K562 (cell line): ENCODE measurements at regions not wholly inside any gene's neighbourhood (a gene's known extent, or its start where the extent isn't known, plus 50 kb on each side); places are given as distances from the start of the nearest gene placed in this dataset.

Experiments
- ATAC-seq: fragments of 200-7000 bp; cut with Tn5 transposase; 3 replicates; pipeline ENCODE4 v1.9.1; 2020; ENCODE audit warnings: moderate library complexity
- BruUV-seq: library from RNA; stranded (reverse); fragments of 400-500 nt; replicated peaks from 2 replicates; lab custom pipeline; 2021; lab: Mats Ljungman, UMichigan
- CTCF ChIA-PET: fragments of 300-600 bp; formaldehyde crosslinking; extraction: SDS; loops from one replicate; lab custom pipeline; 2021; ENCODE audit warnings: low intra/inter-chr PET ratio; lab: Yijun Ruan, JAX
- POLR2A ChIA-PET: fragments of 300-600, 350-650 bp; sonication (Branson Sonifier 250); formaldehyde crosslinking; extraction: SDS; loops from one replicate; lab custom pipeline; 2021; ENCODE audit warnings: antibody characterized with exemption, inconsistent platforms; lab: Yijun Ruan, JAX
- DNase-seq, 4 experiments: peaks; one replicate each; pipeline versions ENCODE4 v3.0.0 to v3.0.0-alpha.2; 2011 to 2018; ENCODE audit warnings: low spot score in 3 of 4, mixed read lengths in 3 of 4; ENCODE audit errors: extremely low read depth in 1 of 4
- FAIRE-seq: peaks from 2 replicates; lab custom pipeline; 2011; peaks lifted over from hg19 to GRCh38; lab: Jason Lieb, UNC
- H2AFZ ChIP-seq: 2 replicates; pipeline ENCODE4 v1.6.0; 2011; ENCODE audit warnings: low read depth, low read length, control low read depth, inconsistent platforms
- H3K27ac ChIP-seq: fragments of 200-600 bp; 3 replicates; pipeline ENCODE4 v1.8.0; 2011; ENCODE audit warnings: low read depth, mild to moderate bottlenecking, control low read depth, inconsistent platforms, low read length, moderate library complexity, mixed read lengths; ENCODE audit errors: extremely low read depth
- H3K27me3 ChIP-seq, 2 experiments: fragments of 300-600 bp in 1 of 2; 2 replicates in 1 of 2; 3 replicates in 1 of 2; pipeline versions ENCODE4 v1.6.0 to v1.8.0; 2011; ENCODE audit warnings: inconsistent platforms in 2 of 2, low read length in 2 of 2, mild to moderate bottlenecking in 1 of 2, mixed read lengths in 1 of 2, moderate library complexity in 1 of 2; ENCODE audit not compliant: control insufficient read depth in 2 of 2, insufficient read depth in 2 of 2
- H3K36me3 ChIP-seq: fragments of 300-600 bp; 3 replicates; pipeline ENCODE4 v1.8.0; 2011; ENCODE audit warnings: mild to moderate bottlenecking, low read length, inconsistent platforms; ENCODE audit not compliant: control insufficient read depth, insufficient read depth
- H3K4me1 ChIP-seq, 2 experiments: fragments of 200-600 bp in 1 of 2; replicated peaks in 1 of 2; 2 replicates in 1 of 2; 3 replicates in 1 of 2; pipeline versions ENCODE4 v1.5.1 to v1.8.0; 2011; ENCODE audit warnings: inconsistent platforms in 2 of 2, low read length in 2 of 2, mild to moderate bottlenecking in 1 of 2, mixed read lengths in 1 of 2, moderate library complexity in 1 of 2; ENCODE audit not compliant: control insufficient read depth in 2 of 2, insufficient read depth in 2 of 2
- H3K4me2 ChIP-seq: 2 replicates; pipeline ENCODE4 v1.6.1; 2011; ENCODE audit warnings: low read length, control low read depth, inconsistent platforms, mixed read lengths; ENCODE audit not compliant: insufficient read depth
- H3K4me3 ChIP-seq: fragments of 200-600 bp; sonication (generic), shearing (Covaris generic); 2 replicates; pipeline ENCODE4 v1.5.1; 2016; ENCODE audit warnings: control low read depth, inconsistent platforms
- H3K79me2 ChIP-seq: fragments of 200-600 bp; 3 replicates; pipeline ENCODE4 v1.8.0; 2011; ENCODE audit warnings: low read length, inconsistent platforms; ENCODE audit not compliant: control insufficient read depth, insufficient read depth
- H3K9ac ChIP-seq, 2 experiments: 2 replicates each; pipeline versions ENCODE4 v1.6.0 to v1.6.1; 2011; ENCODE audit warnings: low read depth in 2 of 2, low read length in 2 of 2, control low read depth in 1 of 2, inconsistent platforms in 1 of 2, mild to moderate bottlenecking in 1 of 2, mixed read lengths in 1 of 2; ENCODE audit not compliant: insufficient read depth in 1 of 2
- H3K9me1 ChIP-seq: one replicate; pipeline ENCODE4 v1.6.0; 2011; ENCODE audit warnings: inconsistent platforms, mild to moderate bottlenecking, low read length, moderate library complexity; ENCODE audit not compliant: control insufficient read depth, insufficient read depth
- H3K9me3 ChIP-seq: replicated peaks from 2 replicates; pipeline ENCODE4 v1.5.1; 2011; ENCODE audit warnings: low read depth, low read length, inconsistent platforms; ENCODE audit not compliant: control insufficient read depth, insufficient read depth
- H4K20me1 ChIP-seq: replicated peaks from 2 replicates; pipeline ENCODE4 v1.6.1; 2011; ENCODE audit warnings: low read length, inconsistent platforms, mixed read lengths; ENCODE audit not compliant: control insufficient read depth, insufficient read depth
- BCLAF1 ChIP-seq, 2 experiments: fragments of 450-650 bp in 1 of 2; IDR thresholded peaks; 2 replicates each; pipeline ENCODE4 v1.6.1; 2011 to 2017; ENCODE audit warnings: low read depth in 2 of 2, antibody characterized with exemption in 1 of 2, borderline replicate concordance in 1 of 2, low read length in 1 of 2, mild to moderate bottlenecking in 1 of 2, mixed read lengths in 1 of 2; ENCODE audit not compliant: control insufficient read depth in 1 of 2
- BDP1 ChIP-seq: IDR thresholded peaks from 3 replicates; pipeline ENCODE4 v1.6.1; 2011; ENCODE audit not compliant: insufficient read length, insufficient read depth
- C11orf30 ChIP-seq: fragments of 450-650 bp; IDR thresholded peaks from 2 replicates; pipeline ENCODE4 v1.6.1; 2016; ENCODE audit warnings: low read depth, mild to moderate bottlenecking
- LEF1 ChIP-seq: fragments of 450-650 bp; IDR thresholded peaks from 2 replicates; pipeline ENCODE4 v1.6.1; 2016; ENCODE audit warnings: mild to moderate bottlenecking
- NCOA1 ChIP-seq: fragments of 450-650 bp; IDR thresholded peaks from 2 replicates; pipeline ENCODE4 v1.6.1; 2016; ENCODE audit warnings: low read depth
- RFX5 ChIP-seq: IDR thresholded peaks from 2 replicates; pipeline ENCODE4 v1.6.1; 2011; ENCODE audit warnings: low read depth, mild to moderate bottlenecking, improper control_type of control experiment, low read length
- SAFB ChIP-seq: fragments of 200-400 bp; formaldehyde crosslinking; IDR thresholded peaks from 2 replicates; pipeline ENCODE4 v1.6.1; 2017; ENCODE audit warnings: low read depth, low read length, borderline replicate concordance
- SP2 ChIP-seq: IDR thresholded peaks from 2 replicates; pipeline ENCODE4 v1.6.1; 2011; ENCODE audit warnings: mild to moderate bottlenecking, low read depth, low read length, moderate library complexity; ENCODE audit not compliant: poor library complexity, severe bottlenecking; ENCODE audit errors: extremely low read depth
- ZNF316 ChIP-seq: fragments of 450-650 bp; IDR thresholded peaks from 2 replicates; pipeline ENCODE4 v1.6.1; 2016
- ZNF561 ChIP-seq: fragments of 450-650 bp; formaldehyde crosslinking; conservative IDR thresholded peaks from 2 replicates; pipeline ENCODE4 v1.4.0; 2020; ENCODE audit warnings: mild to moderate bottlenecking, moderate library complexity
- ZNF644 ChIP-seq: fragments of 200-800 bp; sonication (Bioruptor generic); IDR thresholded peaks from 2 replicates; pipeline ENCODE4 v1.6.1; 2016; ENCODE audit warnings: low read depth, missing genetic modification characterization, missing compliant biosample characterization
- WGBS: fragments of 100-300 bp; shearing (Covaris generic); methylation state at CpG from one replicate; pipeline ENCODE4 v1.1.6; 2016; ENCODE audit warnings: low coverage, mixed read lengths; ENCODE audit not compliant: insufficient coverage; ENCODE audit errors: missing lambda C conversion rate; 5-methylcytosine and 5-hydroxymethylcytosine counted together
- in situ Hi-C: fragments of 300-500 bp; cut with MboI; formaldehyde crosslinking; loops from 4 replicates; pipeline ENCODE4 v1.15.0; 2018; ENCODE audit warnings: inconsistent platforms, mixed read lengths
- intact Hi-C: fragments of 100-400 bp; cut with micrococcal nuclease; formaldehyde crosslinking; loops from 2 replicates; pipeline ENCODE4 v1.14.2; 2022

GRCh38 chr2:61590214-61590613, 52.1 kb upstream of the XPO1 start:
- POLR2A ChIA-PET: no interaction called here
- WGBS: 46% methylated on average over 2 of the region's 2 CpGs
- no TSS peak for BruUV-seq
- CTCF ChIA-PET: no interaction called here
- Histone ChIP-seq H3K27me3 (no peaks in the 10 kb centered on the region), H2AFZ (no peak overlapping the region), H3K9me3 (no peaks in the 10 kb centered on the region), H3K9ac (no peak overlapping the region), H3K4me2 (no peak overlapping the region), H3K27ac (no peak overlapping the region), H3K79me2 (no peaks in the 10 kb centered on the region), H3K9me1 (no peaks in the 10 kb centered on the region), H3K4me3 (no peak overlapping the region), H4K20me1 (no peaks in the 10 kb centered on the region), H3K4me1 (no peaks in the 10 kb centered on the region), H3K36me3 (no peaks in the 10 kb centered on the region)
- in situ Hi-C loops (no loop called here), intact Hi-C loops (no loop called here)
- FAIRE-seq: no peak
- TF ChIP-seq ZNF561 (CRISPR knock-in tag) (no peak), RFX5 (no peak), SAFB (no peak), SP2 (no peak), ZNF316 (peak; percentile 69), BDP1 (no peak), LEF1 (no peak), ZNF644 (no peak), C11orf30 (peak; percentile 55; the same call in 1 of the 2 replicates), BCLAF1 (IDR thresholded peaks at IDR 0.05; ENCODE audit: borderline replicate concordance in 1 of 2, control insufficient read depth in 1 of 2, low read depth in 2 of 2, low read length in 1 of 2) (no peak), NCOA1 (no peak)
- ATAC-seq: no peak
- no peak for DNase-seq
